Rectal smooth muscle tissue (tissue), 1 donor: ENCODE measurements at regions not wholly inside any gene's neighbourhood (a gene's known extent, or its start where the extent isn't known, plus 50 kb on each side); places are given as distances from the start of the nearest gene placed in this dataset.
"Not testable (repeated sequence)": the region's sequence is repeated elsewhere in the genome, so short reads cannot be mapped to it uniquely, and the experiment has no call there.

Experiments
- H3K27ac ChIP-seq: one replicate; pipeline ENCODE4 v1.7.0; 2013; ENCODE audit warnings: low read depth, low read length, inconsistent platforms
- H3K27me3 ChIP-seq: one replicate; pipeline ENCODE4 v1.7.0; 2013; ENCODE audit warnings: low read length; ENCODE audit not compliant: control insufficient read depth, insufficient read depth
- H3K36me3 ChIP-seq: one replicate; pipeline ENCODE4 v1.7.0; 2013; ENCODE audit warnings: low read length; ENCODE audit not compliant: control insufficient read depth, insufficient read depth
- H3K4me1 ChIP-seq: one replicate; pipeline ENCODE4 v1.7.0; 2013; ENCODE audit warnings: low read length; ENCODE audit not compliant: control insufficient read depth, insufficient read depth
- H3K4me3 ChIP-seq: one replicate; pipeline ENCODE4 v1.7.0; 2013; ENCODE audit warnings: low read length
- H3K9ac ChIP-seq: one replicate; pipeline ENCODE4 v1.7.0; 2013; ENCODE audit warnings: low read length

DNA sequence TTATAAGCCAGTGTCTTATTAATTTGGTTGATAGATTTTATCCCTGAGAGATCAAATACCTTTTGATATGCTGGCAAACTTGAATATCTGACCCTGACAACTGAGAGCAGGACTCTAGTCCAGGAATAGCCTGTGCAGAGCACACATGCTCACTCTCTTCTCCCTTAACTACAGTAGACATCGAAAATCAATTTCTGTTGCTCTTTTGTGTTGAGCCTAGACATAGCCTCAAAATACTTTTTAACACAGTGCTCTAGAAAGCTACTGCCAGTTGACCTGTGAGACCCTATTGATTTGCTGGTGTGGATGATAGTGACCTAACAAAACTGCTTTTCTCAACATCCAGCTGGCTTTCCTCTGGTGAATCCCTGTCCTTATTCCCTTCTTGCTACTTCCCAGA lies 86.4 kb upstream of the ANKRD28 start:
- no peak overlapping the region for H3K4me3 ChIP-seq
- H3K4me1 ChIP-seq, result no peaks in the 10 kb centered on the region
- no peak overlapping the region for H3K27ac ChIP-seq
- no peaks in the 10 kb centered on the region for H3K36me3 ChIP-seq
- H3K27me3 ChIP-seq, result no peaks in the 10 kb centered on the region
- no peak overlapping the region for H3K9ac ChIP-seq

DNA sequence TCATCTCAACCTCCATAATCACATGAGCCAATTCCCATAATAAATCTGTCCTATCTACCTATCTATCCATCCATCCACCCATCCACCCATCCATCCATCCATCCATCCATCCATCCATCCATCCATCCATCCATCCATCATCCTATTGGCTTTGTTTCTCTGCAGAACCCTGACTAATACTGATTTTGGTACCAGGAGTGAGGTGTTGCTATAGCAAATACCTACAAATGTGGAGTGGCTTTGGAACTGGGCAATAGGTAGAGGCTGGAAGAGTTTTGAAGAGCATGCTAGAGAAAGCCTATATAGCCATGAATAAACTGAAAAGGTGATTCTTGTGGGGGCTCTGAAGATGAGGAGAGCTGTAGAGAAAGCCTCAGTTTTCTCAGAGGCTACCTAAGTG lies 88.7 kb upstream of the ANKRD28 start:
- no peaks in the 10 kb centered on the region for H3K36me3 ChIP-seq
- H3K9ac ChIP-seq, result no peak overlapping the region
- H3K4me1 ChIP-seq, result no peaks in the 10 kb centered on the region
- no peaks in the 10 kb centered on the region for H3K27me3 ChIP-seq
- H3K4me3 ChIP-seq, result no peak overlapping the region
- H3K27ac ChIP-seq, result no peak overlapping the region

DNA sequence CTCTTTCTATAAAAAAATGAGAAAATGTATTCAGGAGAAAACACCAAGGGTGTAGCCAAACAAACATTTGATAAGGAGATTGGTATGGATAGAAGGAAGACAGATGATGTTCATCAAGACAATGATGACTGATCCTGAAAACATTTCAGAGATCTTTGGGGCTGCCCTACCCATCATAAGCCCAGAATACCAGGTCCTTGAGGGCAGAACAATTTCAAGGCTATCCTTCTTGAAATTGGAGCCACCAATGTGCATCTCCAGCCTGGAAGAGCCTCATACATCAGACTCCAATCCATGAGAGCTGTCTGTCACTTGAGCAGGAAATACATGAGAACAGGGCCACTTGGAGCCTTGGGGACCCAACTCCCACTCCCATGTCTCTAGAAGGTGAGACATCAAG lies 89.5 kb upstream of the ANKRD28 start:
- Histone ChIP-seq H3K4me1 (no peaks in the 10 kb centered on the region), H3K27ac (no peak overlapping the region), H3K9ac (no peak overlapping the region), H3K4me3 (no peak overlapping the region), H3K27me3 (no peaks in the 10 kb centered on the region), H3K36me3 (no peaks in the 10 kb centered on the region)

DNA sequence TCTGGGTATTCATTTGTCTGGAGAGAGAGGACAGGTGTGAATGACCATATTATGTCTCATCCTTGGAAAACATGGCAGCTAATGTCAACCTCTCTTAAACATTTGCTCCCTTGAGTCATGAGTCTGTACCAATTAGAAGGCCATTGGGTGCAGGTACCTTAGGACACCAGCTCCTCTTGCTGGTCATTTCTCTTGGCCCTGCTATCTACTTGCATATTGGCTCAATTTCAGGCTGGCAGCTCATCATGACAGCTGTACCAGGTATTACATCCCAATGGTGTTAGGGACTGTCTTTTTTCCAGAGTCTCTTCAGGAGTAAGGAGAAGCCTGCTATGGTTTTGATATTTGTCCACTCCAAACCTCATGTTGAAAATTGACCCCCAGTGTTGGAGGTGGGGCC lies 92.2 kb upstream of the ANKRD28 start:
- no peaks in the 10 kb centered on the region for H3K27me3 ChIP-seq
- no peak overlapping the region for H3K9ac ChIP-seq
- H3K27ac ChIP-seq, result no peak overlapping the region
- H3K36me3 ChIP-seq, result no peaks in the 10 kb centered on the region
- H3K4me1 ChIP-seq, result no peaks in the 10 kb centered on the region
- no peak overlapping the region for H3K4me3 ChIP-seq

DNA sequence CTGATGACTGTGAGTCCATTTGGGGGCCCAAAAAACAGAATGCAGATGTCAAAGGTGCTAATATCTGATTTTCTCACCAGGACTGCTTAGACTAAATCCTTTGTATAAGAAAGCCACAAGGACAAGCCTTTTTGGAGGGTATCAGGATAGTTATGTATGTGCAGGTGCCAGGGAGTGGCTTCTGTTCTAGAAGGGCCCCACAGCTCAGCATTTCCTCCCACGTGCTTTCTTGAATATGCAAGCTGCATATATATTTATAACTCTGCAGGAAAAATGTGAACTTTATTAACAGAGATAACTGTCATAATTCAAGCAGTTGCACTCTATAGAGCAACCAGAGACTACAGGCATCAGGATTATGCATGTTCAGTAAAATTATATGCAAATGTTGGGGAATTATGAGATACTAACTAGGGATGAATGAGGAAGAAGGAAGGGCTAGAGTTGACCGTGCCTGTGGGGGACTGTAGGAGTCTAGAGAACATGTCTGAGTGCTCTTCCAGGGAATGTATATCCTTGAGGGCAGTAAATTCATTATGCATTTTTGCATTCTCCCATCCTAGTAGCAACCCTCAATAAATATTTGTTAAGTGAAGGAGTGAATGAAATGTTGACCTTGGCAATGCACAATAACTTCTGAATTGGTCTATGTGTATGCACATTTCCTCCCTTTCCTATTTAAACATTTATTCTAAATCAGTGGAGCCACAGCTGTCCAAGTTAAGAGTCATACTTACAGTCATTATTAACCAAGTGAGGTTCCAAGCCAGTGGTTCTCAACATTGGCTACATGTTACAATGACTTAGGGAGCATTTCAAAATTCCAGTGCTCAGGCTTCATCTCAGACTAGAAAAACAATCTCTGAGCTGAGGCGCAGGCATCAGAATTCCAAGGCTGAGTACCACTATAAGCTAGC lies 94.8 kb upstream of the ANKRD28 start:
- H3K36me3 ChIP-seq, result no peaks in the 10 kb centered on the region
- no peak overlapping the region for H3K9ac ChIP-seq
- H3K4me3 ChIP-seq, result no peak overlapping the region
- H3K4me1 ChIP-seq, result no peaks in the 10 kb centered on the region
- no peak overlapping the region for H3K27ac ChIP-seq
- H3K27me3 ChIP-seq, result no peaks in the 10 kb centered on the region

DNA sequence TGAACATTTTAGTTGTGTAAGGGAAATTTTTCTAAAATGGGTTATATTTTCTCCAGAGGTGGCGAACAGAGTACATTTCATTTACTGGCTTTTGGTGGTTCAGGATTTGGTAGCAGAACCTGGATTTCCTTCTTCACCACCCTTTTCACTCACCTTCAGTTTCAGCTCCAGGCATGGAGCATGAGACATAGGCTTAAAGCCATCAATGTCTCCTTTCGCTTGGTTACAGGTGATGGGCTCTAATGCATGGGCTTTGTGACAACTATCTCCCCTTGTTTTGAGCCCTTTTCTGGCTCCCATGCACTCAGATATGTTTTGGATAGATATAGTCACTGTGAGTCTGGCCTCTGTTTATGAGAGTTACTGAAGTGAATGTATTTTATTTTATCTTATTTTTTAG lies 96.6 kb upstream of the ANKRD28 start:
- no peak overlapping the region for H3K4me3 ChIP-seq
- H3K36me3 ChIP-seq, result no peaks in the 10 kb centered on the region
- H3K27me3 ChIP-seq, result no peaks in the 10 kb centered on the region
- no peak overlapping the region for H3K9ac ChIP-seq
- no peaks in the 10 kb centered on the region for H3K4me1 ChIP-seq
- H3K27ac ChIP-seq, result no peak overlapping the region

DNA sequence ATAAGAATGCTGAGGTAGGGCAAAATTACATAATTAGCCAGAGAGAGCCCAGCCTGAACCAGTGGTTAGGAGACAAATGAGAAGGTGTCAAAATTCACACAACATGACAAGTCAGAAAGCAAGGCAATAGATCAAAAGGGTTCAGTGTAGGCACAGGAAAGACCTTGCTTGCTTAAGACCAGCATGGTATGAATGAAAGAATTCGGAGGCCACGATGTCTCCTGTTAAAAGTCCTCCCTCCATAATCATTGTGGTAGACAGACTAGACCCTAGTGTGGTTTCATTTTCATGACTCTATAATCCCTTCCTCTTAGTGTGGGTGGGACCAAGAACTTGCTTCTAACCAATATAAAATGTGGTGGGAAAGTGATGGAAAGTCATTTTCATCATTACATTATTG lies 98.7 kb upstream of the ANKRD28 start:
- Histone ChIP-seq H3K27ac (no peak overlapping the region), H3K9ac (no peak overlapping the region), H3K27me3 (no peaks in the 10 kb centered on the region), H3K36me3 (no peaks in the 10 kb centered on the region), H3K4me1 (no peaks in the 10 kb centered on the region), H3K4me3 (no peak overlapping the region)

DNA sequence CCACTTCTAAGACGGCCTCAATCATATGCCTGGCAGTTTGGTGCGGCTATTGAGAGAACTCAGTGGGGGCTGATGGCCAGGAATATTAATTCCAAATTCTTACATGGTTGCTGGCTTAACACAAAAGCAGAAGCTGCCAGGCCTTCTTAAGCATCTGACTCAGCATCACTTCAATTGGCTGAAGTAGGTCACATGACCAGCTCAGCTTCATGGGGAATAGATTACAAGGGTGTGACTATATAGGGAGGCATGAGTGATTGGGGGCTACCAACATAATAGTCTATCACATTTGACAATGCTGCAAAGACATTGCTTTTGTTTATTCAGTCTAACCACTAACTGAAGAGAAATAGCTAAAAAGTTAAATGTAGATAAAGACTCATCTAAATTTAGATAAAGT lies 101.6 kb upstream of the ANKRD28 start:
- no peaks in the 10 kb centered on the region for H3K27me3 ChIP-seq
- no peak overlapping the region for H3K4me3 ChIP-seq
- H3K27ac ChIP-seq, result no peak overlapping the region
- peaks cover 8% of the 10 kb centered on the region for H3K4me1 ChIP-seq
- no peaks in the 10 kb centered on the region for H3K36me3 ChIP-seq
- H3K9ac ChIP-seq, result no peak overlapping the region

DNA sequence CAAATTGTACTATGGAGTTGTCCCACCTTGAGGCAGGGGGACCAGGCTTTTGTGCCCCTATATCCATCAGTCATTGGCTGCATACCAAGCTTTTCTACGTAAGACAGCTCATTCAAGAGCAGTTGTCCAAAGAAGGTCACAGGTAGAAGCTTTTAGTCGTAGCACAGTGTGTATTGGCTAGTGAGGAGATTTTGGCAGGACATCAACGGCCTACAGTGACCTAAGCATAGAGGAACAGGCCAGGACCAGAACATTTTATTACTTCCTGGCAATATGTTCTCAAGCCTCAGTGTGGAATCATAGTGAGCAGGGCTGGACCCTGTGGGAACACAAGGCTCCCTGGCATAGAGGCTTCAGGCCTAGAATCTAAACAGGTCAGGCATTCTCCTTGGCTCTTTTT lies 105.4 kb upstream of the ANKRD28 start:
- H3K27me3 ChIP-seq, result no peaks in the 10 kb centered on the region
- H3K27ac ChIP-seq, result peak overlapping the region; percentile 65
- H3K36me3 ChIP-seq, result no peaks in the 10 kb centered on the region
- no peak overlapping the region for H3K4me3 ChIP-seq
- peaks cover 8% of the 10 kb centered on the region for H3K4me1 ChIP-seq
- no peak overlapping the region for H3K9ac ChIP-seq

DNA sequence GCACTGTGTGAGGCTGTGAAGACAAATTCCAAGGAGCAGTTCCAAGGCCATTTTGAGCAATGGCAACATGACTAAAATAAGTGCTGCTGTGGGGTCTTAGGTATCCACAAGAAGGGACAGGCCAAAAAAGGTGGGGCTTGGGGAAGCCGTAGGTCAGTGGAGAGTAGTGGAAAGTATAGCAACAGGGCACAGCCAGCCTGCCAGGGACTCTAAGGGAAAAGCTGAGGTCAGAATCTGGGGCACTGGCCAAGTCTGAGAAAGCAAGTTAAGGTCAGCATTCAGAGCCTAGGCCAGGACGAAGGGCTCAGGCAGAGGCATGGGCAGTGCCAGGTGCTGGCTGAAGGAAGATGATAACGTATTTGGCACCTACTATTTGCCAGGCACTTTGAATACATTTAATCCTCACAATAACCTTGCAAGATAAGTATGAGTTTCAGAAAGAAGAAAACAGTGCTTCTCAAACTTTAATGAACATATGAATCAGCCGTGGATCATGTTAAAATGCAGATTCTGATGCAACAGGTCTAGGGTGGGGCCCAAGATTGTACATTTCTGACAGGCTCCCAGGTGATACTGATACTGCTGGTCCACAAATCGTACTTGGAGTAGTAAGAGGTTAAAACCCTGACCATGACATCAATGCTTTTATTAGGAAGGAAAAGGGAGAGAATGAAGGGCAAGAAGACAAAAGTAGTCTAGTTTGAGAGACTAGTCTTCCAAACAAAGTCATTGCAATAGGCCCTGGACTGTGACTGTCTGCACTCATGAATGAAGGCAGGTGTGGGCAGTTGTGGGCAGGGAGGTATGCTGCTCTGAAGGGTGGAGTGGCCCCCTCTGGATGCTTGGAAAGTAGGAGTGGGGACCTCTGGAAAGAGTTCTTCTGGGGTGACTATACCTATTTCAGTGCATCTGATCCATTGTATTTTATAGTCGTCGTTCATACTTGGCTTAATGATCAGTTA lies 106.3 kb upstream of the ANKRD28 start:
- H3K27ac ChIP-seq, result peak overlapping the region; percentile 65
- no peaks in the 10 kb centered on the region for H3K36me3 ChIP-seq
- H3K27me3 ChIP-seq, result no peaks in the 10 kb centered on the region
- peaks cover 8% of the 10 kb centered on the region for H3K4me1 ChIP-seq
- H3K4me3 ChIP-seq, result no peak overlapping the region
- no peak overlapping the region for H3K9ac ChIP-seq

DNA sequence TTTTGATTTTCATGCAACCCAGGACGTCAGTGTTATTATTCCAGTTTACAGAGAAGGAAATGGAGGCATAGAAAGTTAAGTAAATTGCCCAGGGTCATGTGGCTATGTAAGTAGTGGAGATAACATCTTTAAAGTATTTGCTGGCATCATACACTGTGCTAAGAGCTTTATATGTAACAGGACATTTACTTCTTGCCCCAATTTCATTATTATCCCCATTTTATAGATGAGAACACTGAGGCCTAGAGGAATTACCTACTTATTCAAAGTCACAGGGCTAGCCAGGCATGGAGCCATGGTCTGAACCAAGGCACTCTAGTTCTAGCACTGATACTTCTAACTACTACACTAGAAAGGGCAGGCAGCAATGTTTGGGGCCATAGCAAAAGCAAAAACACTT lies 107.3 kb upstream of the ANKRD28 start:
- no peak overlapping the region for H3K27ac ChIP-seq
- H3K27me3 ChIP-seq, result no peaks in the 10 kb centered on the region
- H3K9ac ChIP-seq, result no peak overlapping the region
- peaks cover 8% of the 10 kb centered on the region for H3K4me1 ChIP-seq
- H3K36me3 ChIP-seq, result no peaks in the 10 kb centered on the region
- H3K4me3 ChIP-seq, result no peak overlapping the region

DNA sequence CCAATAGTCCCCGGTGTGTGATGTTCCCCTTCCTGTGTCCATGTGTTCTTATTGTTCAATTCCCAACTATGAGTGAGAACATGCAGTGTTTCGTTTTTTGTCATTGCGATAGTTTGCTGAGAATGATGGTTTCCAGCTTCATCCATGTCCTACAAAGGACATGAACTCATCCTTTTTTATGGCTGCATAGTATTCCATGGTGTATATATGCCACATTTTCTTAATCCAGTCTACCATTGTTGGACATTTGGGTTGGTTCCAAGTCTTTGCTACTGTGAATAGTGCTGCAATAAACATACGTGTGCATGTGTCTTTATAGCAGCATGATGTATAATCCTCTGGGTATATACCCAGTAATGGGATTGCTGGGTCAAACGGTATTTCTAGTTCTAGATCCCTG lies 109.6 kb upstream of the ANKRD28 start:
- H3K4me3 ChIP-seq, H3K4me1 ChIP-seq: not testable (repeated sequence)

More for the DNA sequence above, 109.6 kb upstream of the ANKRD28 start:
- not testable (repeated sequence) for H3K9ac ChIP-seq, H3K27ac ChIP-seq, H3K36me3 ChIP-seq, H3K27me3 ChIP-seq
